Dermis blood vessel endothelial cell (primary cell): ENCODE measurements at regions not wholly inside any gene's neighbourhood (a gene's known extent, or its start where the extent isn't known, plus 50 kb on each side); places are given as distances from the start of the nearest gene placed in this dataset.

Source experiments
- DNase-seq: peaks from one replicate; pipeline ENCODE4 v3.0.0; 2010

DNA sequence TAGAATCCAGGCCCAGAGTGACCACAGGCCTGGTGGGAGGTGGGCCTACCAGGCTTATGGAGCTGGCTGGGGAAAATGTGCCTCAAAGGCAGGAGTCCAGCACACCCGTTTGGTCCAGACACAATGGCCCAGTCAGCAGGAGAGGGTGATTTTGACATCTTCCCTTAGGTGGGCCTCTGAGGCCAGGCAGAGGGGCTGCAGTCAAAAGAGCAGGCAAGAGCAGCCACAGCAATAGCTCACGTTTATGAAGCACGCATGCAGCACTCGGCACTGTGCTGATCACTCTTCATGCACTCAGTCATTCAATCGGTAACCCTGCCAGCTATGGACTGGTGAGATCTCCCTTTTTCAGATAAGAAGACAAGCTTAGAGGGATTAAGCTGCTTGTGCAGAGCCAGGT is 146.8 kb downstream of the LRIG2 start:
- no peak for DNase-seq

GRCh38 chr1:113223040-113223439 is 150.0 kb downstream of the LRIG2 start:
- no peak for DNase-seq

GRCh38 chr1:113223546-113223945 is 150.5 kb downstream of the LRIG2 start:
- DNase-seq: no peak

GRCh38 chr1:113226148-113226547 is 153.2 kb downstream of the LRIG2 start:
- DNase-seq: no peak

DNA sequence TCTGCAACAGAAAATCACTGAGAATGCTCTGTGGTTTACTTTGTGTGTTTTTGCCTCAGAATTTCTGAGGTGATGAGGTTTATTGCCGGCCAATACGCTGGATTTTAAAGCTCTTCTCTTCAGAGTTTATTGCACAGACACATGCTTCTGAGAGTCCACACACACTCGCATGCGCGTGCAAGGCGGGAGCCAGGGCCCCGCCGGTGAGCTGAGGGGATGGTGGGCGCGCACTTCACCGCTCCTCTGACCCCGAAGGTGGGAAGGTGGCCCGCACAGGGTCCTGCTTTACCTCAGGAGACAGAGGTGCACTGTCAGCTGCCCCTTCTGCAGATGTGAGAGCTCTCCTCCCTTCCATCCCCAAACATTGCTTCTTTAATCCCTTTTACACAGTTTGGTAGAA is 158.4 kb upstream of the MAGI3 start:
- no peak for DNase-seq

- DNase-seq: no peak
Observed at GRCh38 chr1:113233441-113233840, 156.9 kb upstream of the MAGI3 start.

- no peak for DNase-seq
Observed at GRCh38 chr1:113241237-113241636, 149.1 kb upstream of the MAGI3 start.

DNA sequence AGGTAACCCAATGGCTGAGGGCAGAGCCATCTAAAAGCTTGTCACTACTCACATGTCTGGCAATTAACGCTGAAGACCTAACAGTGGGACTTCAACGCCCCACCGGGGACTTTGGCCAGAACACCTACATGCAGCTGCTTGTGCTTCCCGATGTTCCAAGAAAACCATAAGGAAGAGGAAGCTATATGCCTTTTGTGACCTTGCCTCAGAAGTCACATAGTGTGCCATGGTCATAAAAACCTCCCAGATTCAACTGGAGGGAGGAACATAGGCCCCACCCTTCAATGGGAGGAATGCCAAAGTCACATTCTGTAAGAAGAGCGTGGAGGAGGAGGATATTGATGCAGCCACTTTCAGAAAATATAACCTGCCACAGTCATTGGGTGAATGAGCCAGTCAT is 147.8 kb upstream of the MAGI3 start:
- no peak for DNase-seq

DNA sequence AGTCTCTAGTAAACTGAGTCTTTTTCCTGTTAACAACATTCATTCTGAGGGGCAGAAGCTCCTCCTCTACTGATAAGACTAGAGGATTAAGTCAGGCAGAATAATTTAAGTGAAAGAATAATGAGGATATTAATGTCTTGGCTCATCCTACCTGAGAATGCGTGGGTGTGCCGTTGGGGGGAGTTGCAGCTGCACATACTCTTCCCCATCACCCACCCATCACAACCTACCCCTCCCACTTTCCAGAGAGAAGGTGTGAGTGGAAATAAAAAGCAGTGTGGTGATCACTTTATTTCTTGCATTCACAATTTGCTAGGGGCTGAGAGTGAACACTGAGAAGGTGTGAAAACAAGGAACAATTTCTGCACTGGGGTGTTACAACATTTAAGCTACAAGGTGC is 146.8 kb upstream of the MAGI3 start:
- no peak for DNase-seq

GRCh38 chr1:113244112-113244820 is 146.0 kb upstream of the MAGI3 start:
- DNase-seq: no peak

DNA sequence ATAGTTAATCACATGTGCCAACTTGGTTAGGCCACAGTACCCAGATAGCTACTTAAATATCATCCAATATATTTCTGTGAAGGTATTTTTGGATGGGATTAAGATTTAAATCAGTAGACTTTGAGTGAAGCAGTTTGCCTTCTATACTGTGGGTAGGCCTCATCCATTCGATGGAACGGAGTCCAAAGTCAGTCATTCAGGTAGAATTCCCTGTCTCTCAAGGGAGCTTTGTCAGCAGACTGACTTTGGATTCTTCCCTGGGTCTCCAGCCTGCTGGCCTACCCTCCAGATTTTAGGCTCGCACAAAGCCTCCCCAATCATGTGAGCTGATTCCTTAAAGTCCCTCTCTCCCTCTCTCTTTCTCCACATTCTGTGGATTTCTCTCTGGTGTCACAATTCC is 145.1 kb upstream of the MAGI3 start:
- no peak for DNase-seq

DNA sequence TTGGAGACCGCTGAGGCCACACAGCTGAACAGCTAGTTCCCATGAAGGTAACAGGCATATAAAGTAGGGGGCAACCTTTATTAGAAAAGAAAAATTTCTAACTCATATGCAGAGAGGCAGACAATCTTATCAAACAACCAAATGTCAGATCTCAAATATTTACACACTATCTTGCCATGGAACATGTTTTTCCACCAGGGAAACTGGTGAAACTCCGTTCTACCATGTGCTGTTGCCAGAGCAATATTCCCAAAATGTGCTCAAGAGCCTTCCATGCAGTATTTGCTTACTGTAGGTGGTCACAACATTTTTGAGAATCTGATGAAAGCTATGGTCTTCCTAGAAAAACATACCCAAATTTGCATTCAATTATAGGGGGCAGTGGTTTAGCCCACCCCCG is 143.4 kb upstream of the MAGI3 start:
- no peak for DNase-seq

DNA sequence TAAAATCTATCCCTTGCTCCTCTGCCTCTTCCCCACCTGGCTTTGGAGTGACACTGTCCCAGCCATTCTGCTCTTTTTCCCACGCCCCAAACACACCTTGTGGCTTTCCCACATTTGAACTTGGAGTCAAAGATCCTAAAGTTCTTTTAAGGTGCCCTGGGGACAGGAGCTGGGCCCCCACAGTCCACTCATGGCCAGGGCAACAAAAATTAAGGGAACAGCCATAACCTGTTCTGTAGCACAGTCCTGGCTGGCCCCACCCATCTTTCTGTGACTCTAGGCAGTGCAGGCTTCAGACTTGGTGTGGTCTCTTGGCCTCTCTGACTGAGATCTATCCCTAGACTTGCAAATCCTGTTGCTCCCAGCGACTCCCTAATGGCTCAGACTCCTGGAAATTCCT is 143.0 kb upstream of the MAGI3 start:
- no peak for DNase-seq

- DNase-seq: no peak
Observed at GRCh38 chr1:113247782-113248181, 142.5 kb upstream of the MAGI3 start.

GRCh38 chr1:113248494-113248893 is 141.8 kb upstream of the MAGI3 start:
- no peak for DNase-seq

- DNase-seq: no peak
Observed at GRCh38 chr1:113250161-113250560, 140.2 kb upstream of the MAGI3 start.

DNA sequence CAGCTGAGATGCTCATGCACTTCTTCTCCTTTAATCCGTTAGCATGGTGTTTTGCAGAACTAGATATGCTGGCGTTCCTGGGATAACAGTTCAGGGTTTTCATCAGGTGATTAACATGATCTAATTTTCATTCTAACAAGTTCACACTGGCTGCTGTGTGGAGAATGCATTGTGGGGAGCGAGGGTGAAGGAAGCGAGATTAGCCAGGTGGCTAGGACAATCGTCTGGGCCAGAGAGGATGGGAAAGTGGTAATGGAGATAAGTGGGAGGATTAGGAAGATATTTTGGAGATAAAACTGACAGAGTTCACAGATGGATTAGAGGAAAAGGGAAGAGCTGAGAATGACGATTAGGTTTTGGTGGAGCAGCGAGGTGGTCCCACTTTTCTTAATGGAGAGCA is 138.1 kb upstream of the MAGI3 start:
- no peak for DNase-seq

DNA sequence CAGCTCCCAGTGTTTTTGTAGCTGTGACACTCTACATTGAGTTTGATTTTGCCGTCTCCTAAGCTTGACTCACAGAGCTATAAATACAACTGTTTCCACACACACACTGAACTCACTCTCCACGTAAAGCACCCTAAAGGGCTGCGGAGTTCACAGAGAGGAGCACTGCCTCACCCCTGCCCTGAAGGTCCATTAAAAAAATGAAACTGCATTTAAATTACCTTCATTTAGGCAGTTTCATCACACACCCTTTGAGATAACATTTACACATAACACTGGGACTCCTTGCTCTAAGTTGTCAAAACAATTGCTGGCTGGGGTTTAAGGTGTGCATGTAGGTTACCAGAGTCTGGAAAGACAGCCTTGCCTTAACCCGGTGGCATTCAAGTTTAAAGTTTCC is 137.1 kb upstream of the MAGI3 start:
- no peak for DNase-seq

DNA sequence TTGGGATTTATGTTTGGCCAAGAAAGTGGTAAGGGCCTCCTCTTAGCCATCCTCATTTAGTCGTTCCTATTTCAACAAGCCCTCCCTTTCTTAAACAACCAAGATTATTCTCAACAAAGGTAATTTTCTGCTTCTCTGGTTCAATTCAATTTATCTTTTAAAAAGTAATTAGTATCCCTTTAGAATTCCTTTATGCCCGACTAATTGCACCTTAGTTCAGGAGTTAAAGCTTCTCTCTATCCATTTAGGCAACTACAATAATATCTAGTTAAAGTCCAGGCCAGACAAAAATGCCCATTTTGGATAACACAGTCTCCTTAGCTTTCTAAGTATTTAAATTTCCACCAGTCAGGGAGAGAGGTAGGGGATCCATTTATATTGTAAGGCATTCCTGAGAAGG is 136.7 kb upstream of the MAGI3 start:
- no peak for DNase-seq

DNA sequence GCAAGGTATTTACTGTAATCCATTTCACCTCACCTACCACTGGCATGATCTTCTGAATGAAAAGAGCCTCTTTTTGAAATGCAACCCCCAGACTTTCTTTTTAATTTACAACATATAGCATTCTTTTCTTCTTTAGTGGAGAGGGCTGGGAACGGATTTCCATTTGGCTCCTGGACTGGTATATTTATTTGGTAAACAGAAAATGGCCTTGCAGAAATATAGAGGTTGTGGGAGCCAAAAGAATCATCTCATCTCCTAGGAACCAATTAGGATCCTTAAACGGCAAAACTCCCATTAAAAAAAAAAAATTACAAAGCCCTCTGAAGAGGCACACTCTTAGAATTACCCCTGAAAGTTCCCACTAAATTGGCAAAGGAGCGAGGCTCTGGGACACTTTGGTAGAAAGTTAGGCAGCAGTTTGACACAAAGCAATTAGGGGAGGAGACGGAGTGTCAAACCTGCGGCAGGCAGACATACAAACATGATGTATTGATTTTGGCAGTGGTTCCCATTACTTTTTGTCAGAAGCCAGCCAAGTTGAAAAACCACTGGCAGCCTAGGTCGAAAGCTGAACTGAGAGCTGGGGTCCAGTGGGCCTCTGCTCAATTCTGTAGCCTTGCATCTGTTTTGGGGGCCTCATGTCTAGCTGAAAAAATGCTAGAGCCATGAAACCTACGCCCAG is 135.1 kb upstream of the MAGI3 start:
- DNase-seq: no peak

DNA sequence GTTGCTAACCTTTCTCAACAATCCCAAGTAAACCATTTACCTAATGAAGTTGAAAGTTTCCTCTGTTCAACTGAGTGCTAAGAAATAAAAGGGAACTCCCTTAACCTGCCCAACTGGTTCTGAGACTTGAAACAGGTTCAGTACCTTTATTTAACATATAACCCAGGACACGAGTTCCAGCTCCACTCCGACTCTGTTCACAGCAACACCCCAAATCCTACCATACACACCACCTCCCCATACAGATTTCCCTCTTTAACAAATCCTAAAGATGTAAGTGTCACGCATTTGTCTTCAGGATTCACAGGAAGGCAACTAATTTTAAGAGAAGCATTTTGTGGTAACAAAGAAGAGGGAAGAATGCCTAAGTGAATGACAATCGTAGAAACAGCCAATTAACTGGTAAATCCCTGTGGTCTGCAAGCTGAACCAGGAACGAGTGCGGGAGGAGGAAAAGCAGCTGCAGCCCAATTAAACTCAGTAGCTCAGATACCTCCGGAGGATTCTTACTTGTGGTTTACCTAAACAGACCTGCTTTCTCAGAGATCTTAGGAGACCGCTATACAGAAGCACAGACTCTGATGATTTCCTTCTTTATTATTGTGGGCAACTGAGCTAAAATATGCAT is 134.5 kb upstream of the MAGI3 start:
- DNase-seq: no peak

DNA sequence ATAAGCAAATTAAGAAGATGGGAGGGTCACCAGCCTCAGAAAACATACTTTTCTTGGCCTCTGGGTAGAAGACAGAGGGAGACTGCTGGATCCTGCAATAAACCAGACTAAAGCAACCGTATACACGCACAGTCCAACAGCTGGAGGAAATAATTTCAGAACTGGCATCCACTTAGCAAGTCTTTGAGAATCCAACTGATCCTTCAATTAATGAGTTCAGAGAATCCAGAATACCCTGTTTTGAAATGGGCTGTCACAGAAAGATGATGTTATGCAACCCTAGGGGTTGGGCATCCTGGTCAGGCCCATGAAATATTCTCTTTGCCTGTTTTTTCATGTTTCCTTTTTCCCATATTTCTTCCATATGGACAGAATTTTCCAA is 134.0 kb upstream of the MAGI3 start:
- no peak for DNase-seq

DNA sequence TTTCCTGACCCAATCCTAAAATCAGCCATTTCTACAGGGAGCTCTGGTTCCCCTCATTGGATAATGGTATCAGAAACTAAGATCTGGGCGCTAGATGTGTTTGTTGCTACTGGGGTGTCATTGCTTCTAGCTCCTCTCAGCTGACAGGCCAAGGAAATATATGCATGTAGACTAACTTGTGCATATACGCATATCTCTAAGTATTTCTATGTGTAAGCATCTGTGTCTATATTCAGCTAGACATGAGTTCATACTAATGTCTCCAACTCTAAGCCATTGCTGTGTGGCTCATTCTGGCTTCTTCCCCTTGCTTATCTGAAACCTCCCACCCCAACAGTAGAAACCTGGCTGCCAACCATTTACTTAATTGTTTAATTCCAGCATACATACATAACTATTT is 130.3 kb upstream of the MAGI3 start:
- no peak for DNase-seq

DNA sequence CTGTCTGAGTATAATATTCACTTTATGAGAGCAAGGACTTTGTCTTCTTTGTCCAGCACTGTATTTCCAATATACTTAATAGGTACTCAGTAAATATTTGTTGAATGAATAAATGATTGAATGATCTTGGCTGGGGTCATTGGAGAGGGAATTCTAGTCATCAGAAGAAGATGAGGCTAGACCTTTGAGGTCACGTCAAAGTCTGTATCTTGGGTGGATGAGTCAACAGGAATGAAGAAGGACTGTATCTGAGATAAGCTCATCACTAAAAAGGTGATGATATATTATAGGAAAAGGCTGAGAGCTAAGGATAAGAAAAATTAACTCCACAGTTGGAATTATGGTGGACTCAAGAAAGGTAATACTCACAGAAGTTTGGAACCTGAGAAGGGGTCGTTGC is 125.1 kb upstream of the MAGI3 start:
- DNase-seq: no peak
